ENCODE measurements at regions not wholly inside any gene's neighbourhood (a gene's known extent, or its start where the extent isn't known, plus 50 kb on each side); places are given as distances from the start of the nearest gene placed in this dataset.

GRCh38 chr10:8912108-8912507 is 857.6 kb downstream of the GATA3 start:
- Histone ChIP-seq H3K9me3 (ENCODE audit: control insufficient read depth in 1 of 2, insufficient read depth in 1 of 2, low read depth in 1 of 2, low read length in 2 of 2) (peaks cover 9 to 32% of the 10 kb centered on the region in 2 experiments; a peak in 2 of 4 replicates), H3K4me1 (ENCODE audit: control insufficient read depth in 1 of 2, insufficient read depth in 2 of 2, low read length in 2 of 2) (no peaks in the 10 kb centered on the region), H3K36me3 (ENCODE audit: control insufficient read depth in 1 of 2, insufficient read depth in 2 of 2, low read length in 2 of 2) (no peaks in the 10 kb centered on the region), H3K79me2 (ENCODE audit: insufficient read depth, low read length) (no peaks in the 10 kb centered on the region), H3K27me3 (ENCODE audit: insufficient read depth, low read length) (no peaks in the 10 kb centered on the region), H3K9ac (ENCODE audit: low read length) (no peak overlapping the region), H3K4me3 (replicated peaks in 1 of 2; ENCODE audit: low read depth in 1 of 2, low read length in 2 of 2) (no peak overlapping the region), H3K27ac (ENCODE audit: low read depth, low read length) (no peak overlapping the region), H4K20me1 (ENCODE audit: insufficient read depth) (no peaks in the 10 kb centered on the region; the same call in 1 of the 2 replicates), H3K4me2 (ENCODE audit: low read length) (no peak overlapping the region), H2AFZ (ENCODE audit: low read depth, low read length, poor library complexity, severe bottlenecking) (no peak overlapping the region), H3K9me2 (ENCODE audit: insufficient read depth) (no peaks in the 10 kb centered on the region)
- no peak for TF ChIP-seq EZH2phosphoT487 (IDR thresholded peaks at IDR 0.05; ENCODE audit: borderline replicate concordance)
- TF ChIP-seq, protein P1, sequence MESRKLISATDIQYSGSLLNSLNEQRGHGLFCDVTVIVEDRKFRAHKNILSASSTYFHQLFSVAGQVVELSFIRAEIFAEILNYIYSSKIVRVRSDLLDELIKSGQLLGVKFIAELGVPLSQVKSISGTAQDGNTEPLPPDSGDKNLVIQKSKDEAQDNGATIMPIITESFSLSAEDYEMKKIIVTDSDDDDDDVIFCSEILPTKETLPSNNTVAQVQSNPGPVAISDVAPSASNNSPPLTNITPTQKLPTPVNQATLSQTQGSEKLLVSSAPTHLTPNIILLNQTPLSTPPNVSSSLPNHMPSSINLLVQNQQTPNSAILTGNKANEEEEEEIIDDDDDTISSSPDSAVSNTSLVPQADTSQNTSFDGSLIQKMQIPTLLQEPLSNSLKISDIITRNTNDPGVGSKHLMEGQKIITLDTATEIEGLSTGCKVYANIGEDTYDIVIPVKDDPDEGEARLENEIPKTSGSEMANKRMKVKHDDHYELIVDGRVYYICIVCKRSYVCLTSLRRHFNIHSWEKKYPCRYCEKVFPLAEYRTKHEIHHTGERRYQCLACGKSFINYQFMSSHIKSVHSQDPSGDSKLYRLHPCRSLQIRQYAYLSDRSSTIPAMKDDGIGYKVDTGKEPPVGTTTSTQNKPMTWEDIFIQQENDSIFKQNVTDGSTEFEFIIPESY (IDR thresholded peaks at IDR 0.05; ENCODE audit: extremely low read depth, insufficient replicate concordance, low read length), result no peak
- TF ChIP-seq ZNF274 (IDR thresholded peaks at IDR 0.05; ENCODE audit: low read depth, low read length), result no peak
- no peak for TF ChIP-seq JUND (IDR thresholded peaks at IDR 0.05)
- TF ChIP-seq EZH2 (IDR thresholded peaks at IDR 0.05), result no peak
- TF ChIP-seq, protein P2, sequence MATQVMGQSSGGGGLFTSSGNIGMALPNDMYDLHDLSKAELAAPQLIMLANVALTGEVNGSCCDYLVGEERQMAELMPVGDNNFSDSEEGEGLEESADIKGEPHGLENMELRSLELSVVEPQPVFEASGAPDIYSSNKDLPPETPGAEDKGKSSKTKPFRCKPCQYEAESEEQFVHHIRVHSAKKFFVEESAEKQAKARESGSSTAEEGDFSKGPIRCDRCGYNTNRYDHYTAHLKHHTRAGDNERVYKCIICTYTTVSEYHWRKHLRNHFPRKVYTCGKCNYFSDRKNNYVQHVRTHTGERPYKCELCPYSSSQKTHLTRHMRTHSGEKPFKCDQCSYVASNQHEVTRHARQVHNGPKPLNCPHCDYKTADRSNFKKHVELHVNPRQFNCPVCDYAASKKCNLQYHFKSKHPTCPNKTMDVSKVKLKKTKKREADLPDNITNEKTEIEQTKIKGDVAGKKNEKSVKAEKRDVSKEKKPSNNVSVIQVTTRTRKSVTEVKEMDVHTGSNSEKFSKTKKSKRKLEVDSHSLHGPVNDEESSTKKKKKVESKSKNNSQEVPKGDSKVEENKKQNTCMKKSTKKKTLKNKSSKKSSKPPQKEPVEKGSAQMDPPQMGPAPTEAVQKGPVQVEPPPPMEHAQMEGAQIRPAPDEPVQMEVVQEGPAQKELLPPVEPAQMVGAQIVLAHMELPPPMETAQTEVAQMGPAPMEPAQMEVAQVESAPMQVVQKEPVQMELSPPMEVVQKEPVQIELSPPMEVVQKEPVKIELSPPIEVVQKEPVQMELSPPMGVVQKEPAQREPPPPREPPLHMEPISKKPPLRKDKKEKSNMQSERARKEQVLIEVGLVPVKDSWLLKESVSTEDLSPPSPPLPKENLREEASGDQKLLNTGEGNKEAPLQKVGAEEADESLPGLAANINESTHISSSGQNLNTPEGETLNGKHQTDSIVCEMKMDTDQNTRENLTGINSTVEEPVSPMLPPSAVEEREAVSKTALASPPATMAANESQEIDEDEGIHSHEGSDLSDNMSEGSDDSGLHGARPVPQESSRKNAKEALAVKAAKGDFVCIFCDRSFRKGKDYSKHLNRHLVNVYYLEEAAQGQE (IDR thresholded peaks at IDR 0.05; ENCODE audit: low read depth), result no peak
- TF ChIP-seq, protein P3, sequence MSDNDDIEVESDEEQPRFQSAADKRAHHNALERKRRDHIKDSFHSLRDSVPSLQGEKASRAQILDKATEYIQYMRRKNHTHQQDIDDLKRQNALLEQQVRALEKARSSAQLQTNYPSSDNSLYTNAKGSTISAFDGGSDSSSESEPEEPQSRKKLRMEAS (IDR thresholded peaks at IDR 0.05), result no peak
- TF ChIP-seq SP1 (IDR thresholded peaks at IDR 0.05; ENCODE audit: low read depth), result no peak
- ChIA-PET POLR2A (no interaction called here), RAD21 (ENCODE audit: low non-redundant PET in 1 of 2, low total read pairs in 2 of 2, uncharacterized antibody in 2 of 2, unreplicated experiment in 2 of 2) (no interaction called here), CTCF (no interaction called here)
- no peak for DNase-seq (ENCODE audit: low read depth, low spot score)
- no TSS peak for BruUV-seq (replicated peaks)
- intact Hi-C loops (cut with micrococcal nuclease), result no loop called here
- ATAC-seq, result no peak

Data from HCT116 (cell line).